ENCODE measurements at regions not wholly inside any gene's neighbourhood (a gene's known extent, or its start where the extent isn't known, plus 50 kb on each side); places are given as distances from the start of the nearest gene placed in this dataset.
"Not testable (repeated sequence)": the region's sequence is repeated elsewhere in the genome, so short reads cannot be mapped to it uniquely, and the experiment has no call there.

DNA sequence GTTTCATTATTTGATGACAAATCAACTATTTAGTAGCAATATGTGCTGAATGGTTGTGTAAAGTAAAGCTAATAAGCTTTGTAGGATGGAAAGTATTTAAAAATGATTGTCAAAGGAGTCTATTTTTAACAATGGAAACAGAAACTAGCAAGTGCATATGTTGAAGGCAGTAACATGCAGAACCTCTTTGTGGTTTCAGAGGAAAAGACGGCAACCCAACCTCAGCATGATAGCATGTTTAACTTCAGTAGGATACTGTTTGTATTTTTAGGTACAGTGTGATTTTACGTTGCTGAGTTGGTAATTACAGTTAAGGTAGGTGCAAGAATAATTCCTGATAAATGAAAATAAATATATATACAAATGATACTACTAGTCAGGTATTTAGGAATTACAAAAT lies 545.4 kb downstream of the CDY1 start:
- not testable (repeated sequence) for DNase-seq (ENCODE audit: low read depth, low spot score); H3K4me3 ChIP-seq (ENCODE audit: low read length)

DNA sequence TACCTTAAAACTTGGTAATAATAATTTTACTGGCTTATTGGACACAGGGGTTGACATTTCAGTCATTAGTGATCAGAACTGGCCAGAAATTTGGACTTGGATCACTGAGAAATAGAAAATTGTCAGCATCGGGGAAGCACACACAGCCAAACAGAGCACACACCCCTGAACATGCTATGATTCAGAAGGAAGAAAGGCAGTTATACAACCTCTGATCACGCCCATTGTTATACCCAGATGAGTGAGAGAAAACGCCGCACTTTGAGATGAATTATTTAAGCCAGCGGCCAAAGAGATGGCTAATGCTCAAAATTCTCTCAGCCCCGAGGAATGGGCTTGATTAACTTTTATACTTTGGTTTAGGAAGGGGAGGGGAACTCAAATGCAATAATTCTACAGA lies 557.4 kb downstream of the CDY1 start:
- H3K4me3 ChIP-seq (ENCODE audit: low read length); DNase-seq (ENCODE audit: low read depth, low spot score): not testable (repeated sequence)

DNA sequence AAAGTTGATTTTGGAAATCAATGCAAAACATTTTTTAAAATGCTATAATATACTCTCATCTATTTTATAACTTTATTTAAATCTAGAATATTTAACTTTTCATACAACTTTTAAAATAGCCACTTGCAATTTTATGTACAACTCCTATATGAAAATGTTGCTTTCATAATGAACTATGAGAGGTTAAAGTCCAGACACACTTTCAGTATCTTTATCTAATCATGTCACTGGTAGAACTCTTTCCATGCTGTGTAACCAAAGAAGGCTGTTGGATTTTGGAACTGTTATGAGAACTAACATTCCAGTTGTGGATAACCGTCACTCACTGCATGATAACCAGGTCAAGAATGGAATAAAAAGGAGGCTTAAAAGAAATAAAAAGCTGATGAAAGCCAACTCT lies 603.1 kb downstream of the CDY1 start:
- DNase-seq (ENCODE audit: low read depth, low spot score); H3K4me3 ChIP-seq (ENCODE audit: low read length): not testable (repeated sequence)

DNA sequence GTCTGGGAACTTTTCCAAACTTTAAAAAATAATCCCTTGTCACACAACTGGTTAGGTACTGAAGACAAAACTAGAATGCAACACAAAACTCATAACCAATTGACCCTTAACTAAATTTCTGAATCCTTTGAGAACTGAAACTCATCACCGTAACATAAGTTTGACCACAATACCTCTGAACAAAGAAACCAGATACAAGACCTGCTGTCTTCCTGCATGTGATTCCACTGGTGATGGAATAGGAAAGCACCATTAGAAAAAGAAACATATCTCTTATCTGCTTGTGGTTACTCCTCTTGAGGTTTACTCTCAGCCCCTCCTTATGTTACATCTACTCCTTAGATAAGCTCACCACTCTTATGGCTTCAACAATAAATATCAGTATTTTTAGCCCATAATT lies 603.6 kb downstream of the CDY1 start:
- not testable (repeated sequence) for DNase-seq (ENCODE audit: low read depth, low spot score)

DNA sequence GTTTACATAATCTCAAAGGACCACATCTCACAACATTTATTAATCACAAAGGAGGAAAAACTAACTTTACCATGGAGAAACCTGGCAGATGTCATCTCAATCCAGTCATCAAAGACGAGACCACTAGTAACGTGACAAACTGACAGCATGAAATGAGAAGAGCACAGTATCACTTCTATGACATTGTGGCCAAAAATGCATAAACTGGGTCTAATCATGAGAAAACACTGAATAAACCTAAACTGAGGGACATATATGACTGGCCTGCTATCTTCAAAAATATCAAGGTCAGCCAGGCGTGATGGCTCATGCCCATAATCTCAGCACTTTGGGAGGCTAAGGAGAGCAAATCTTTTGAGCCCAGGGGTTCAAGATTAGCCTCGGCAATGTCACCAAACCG lies 619.0 kb downstream of the CDY1 start:
- not testable (repeated sequence) for DNase-seq (ENCODE audit: low read depth, low spot score); H3K4me3 ChIP-seq (ENCODE audit: low read length)

More for the DNA sequence above, 603.6 kb downstream of the CDY1 start:
- not testable (repeated sequence) for H3K4me3 ChIP-seq (ENCODE audit: low read length)

DNA sequence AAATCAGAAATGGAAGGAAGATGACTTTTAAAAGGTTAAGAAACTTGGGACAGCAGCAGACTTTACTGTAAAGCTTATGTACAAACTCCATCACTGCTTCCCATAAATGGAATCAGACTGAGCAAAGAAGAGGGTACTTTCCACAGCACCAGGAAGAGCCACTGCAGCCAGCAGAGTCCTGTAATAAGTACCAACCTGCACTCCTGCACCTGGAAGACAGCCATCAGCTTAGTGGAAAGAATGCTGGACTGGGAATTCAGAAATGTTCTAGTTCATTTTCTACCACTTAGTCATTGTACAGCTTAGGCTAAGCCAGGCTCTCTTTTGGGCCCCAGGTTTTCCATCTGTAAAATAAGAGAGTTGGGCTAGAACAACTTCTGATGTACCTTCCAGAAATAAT lies 632.3 kb downstream of the CDY1 start:
- DNase-seq (ENCODE audit: low read depth, low spot score); H3K4me3 ChIP-seq (ENCODE audit: low read length): not testable (repeated sequence)

DNA sequence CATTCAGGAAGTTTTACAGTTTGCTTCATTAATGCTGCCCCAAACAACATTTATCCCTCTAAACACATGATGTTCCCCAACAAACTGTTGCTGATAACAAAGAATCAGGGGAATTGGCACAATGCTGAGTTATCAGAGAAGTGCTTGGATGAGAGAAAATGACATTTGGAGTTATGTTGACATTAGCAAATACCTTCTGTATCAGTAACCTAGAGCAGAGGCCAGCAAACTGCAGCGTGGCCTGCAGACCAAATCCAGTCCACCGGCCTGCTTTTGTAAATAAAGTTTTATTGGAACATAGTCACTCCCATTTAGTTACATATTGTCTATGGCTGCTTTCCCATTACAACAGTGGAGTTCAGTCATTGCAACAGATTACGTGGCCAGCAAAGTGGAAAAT lies 643.5 kb downstream of the CDY1 start:
- not testable (repeated sequence) for H3K4me3 ChIP-seq (ENCODE audit: low read length); DNase-seq (ENCODE audit: low read depth, low spot score)

DNA sequence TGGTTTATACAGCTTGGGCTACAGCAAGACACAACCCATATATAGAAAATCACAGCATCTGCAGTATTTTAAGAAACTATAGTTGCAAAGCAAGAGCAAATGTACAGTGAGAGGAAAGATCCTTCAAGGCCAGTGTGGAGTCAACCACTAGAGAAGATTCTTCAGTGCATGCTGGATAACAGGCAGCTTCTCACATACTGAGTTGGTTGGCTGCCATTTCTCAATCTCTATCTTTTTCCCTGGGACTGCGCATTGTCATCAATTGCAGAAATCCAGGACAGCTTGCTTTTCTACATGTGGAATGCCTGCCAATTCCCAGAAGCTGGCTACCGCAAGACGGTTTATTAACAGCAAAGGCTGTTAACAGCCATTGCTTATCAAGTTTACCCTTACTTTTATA lies 646.5 kb downstream of the CDY1 start:
- not testable (repeated sequence) for DNase-seq (ENCODE audit: low read depth, low spot score); H3K4me3 ChIP-seq (ENCODE audit: low read length)

DNA sequence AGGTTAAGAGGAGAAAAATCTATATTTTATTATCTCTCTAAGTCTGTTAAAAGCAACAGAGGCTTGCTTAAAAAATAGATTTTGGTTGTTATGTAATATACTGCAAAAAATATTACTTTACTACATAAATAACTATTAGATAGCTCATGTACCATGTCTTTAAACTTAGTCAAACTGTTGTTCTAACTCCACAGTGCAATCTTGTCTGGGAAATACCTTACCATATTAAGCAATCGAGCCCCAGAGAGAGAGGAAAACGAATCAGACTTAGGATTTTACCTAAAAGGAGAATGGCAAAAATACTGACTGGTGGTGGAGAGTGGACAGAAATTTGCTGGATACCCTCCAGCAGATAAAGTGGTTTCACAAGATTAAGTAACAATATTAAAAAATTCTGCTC lies 647.0 kb downstream of the CDY1 start:
- not testable (repeated sequence) for DNase-seq (ENCODE audit: low read depth, low spot score); H3K4me3 ChIP-seq (ENCODE audit: low read length)

DNA sequence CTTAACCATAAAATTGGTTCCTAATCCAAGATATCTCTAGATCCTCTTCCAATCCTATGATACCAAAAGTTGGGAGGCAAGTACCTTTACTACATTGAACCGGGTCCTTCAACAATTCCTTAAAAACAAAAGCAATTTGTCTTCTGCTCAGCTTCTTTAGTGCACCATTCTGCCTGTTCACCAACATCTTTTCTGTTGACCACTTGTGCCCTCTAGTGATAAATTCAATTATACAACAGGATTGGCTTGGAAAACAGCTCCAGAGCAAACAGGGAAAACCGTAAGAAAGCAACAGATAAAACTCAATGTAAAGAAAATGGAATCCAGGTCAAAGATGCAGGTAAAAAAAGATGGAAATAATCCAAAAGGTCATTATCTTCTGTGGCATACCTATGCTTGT lies 651.2 kb downstream of the CDY1 start:
- not testable (repeated sequence) for H3K4me3 ChIP-seq (ENCODE audit: low read length); DNase-seq (ENCODE audit: low read depth, low spot score)

DNA sequence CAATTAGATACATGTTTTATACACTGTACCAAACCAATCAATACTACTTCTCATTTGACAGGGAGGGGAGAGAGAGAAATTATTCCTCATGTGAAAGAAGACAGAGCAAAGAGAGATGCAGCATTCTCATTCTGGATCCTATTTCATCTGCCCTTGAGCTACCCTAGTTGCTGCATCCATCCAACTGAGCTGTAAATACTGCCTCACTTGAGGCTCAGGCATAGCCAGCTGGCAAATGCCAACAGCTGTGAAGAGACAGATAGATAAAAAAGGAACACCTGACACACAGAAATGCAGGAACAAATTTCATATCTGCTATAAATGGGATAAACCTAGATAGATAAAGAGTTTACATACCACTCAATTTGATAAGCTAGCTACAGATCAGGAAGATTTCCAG lies 684.1 kb downstream of the CDY1 start:
- not testable (repeated sequence) for DNase-seq (ENCODE audit: low read depth, low spot score); H3K4me3 ChIP-seq (ENCODE audit: low read length)

DNA sequence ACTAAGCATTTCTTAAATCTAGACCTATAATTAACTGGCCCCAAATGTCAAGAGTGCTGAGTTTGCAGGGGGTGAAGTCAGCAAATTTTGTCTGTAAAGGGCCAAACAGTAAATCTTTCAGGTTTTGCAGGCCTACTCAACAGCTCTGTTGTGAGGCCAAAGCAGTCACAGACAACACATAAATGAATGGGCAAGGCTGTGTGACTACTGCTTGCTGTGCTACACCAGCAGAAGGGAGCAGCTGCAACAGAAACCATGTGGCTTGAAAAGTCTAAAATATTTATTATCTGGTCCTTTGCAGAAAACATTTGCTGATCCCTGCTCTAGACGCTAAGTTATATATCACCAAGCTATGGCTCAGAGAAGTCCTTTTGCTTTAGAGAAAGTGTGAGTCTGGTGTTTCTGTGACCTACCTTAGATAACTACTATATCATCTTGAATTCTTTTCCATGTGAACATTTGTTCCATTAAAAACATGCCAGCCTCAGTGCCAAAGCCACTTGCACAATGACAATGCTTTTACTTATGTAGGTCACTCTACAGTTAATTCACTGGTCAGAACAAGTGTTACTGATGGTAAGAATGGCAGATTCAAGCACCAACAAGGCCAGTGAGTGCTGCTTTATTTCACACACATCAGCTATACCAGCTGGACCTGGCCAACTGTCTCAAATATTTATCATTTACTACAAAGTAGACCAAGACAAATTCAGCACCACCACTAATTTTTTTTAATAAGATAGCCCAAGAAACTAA lies 684.9 kb downstream of the CDY1 start:
- H3K4me3 ChIP-seq (ENCODE audit: low read length); DNase-seq (ENCODE audit: low read depth, low spot score): not testable (repeated sequence)

DNA sequence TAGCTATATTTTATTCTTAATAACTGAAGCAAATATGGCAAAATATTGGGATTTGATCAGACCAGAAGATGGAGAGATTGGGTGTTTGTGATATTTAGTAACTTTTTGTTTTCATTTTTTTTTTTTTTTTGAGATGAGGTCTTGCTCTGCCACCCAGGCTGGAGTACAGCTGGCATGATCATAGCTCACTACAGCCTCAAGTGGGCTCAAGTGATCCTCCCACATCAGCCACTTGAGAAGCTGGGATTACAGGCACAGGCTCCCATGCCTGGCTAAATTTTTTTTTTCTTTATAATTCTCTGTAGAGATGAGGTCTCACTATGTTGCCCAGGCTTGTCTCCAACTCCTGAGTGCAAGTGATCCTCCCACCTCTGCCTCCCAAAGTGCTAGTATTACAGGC lies 686.4 kb downstream of the CDY1 start:
- not testable (repeated sequence) for DNase-seq (ENCODE audit: low read depth, low spot score); H3K4me3 ChIP-seq (ENCODE audit: low read length)

DNA sequence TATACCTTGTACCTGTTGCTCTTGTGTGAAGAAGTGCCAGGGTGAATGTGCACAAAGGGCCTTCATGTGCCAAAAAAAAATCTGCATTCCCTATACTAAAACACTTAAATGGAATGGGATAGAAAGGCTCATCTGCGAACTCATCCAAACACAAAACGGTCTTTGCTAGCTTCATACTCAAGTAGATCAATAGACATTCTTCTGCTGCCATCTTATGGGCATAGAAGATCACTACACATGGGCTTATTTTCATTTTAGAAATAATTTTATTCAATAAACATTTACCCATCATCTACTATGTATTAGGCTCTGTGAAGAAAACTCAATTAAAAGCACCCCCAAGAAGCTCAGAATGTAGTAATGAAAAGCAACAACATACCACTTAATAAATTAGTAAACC lies 693.1 kb downstream of the CDY1 start:
- peak; percentile 9 for DNase-seq (ENCODE audit: low read depth, low spot score)
- H3K4me3 ChIP-seq (ENCODE audit: low read length): not testable (repeated sequence)

DNA sequence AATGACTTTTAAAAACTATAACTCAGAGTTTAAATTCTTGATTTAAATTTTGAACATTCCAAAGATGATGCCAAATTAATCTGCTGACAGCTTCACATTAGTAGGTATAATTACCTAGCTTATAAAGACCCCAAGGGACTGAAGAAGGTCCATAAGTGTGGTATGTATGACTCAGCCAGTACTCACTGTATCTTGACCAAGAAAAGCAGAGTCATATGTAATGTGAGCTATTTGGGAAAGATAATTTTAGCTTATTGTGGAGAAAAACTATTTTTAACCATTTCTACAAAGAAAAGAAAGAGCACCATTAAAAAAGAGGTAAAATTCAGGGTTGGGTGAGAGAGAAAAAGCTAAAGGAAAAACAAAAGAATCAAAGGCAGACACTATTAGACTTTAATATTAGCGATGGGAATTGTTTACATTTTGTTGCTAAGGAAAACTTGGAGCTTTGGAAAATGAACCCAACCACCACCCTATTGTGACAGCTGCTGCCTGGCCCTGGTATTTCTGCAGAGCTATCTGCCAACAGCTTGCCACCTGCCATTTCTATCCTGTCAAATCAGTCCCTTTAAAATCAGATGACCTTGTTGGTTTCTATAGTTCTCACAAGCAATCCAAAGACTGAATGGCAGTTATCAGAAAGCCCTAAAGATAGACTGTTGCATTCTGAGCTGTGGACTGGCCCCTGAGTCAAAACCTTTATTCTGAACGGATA lies 697.7 kb downstream of the CDY1 start:
- not testable (repeated sequence) for H3K4me3 ChIP-seq (ENCODE audit: low read length); DNase-seq (ENCODE audit: low read depth, low spot score)

DNA sequence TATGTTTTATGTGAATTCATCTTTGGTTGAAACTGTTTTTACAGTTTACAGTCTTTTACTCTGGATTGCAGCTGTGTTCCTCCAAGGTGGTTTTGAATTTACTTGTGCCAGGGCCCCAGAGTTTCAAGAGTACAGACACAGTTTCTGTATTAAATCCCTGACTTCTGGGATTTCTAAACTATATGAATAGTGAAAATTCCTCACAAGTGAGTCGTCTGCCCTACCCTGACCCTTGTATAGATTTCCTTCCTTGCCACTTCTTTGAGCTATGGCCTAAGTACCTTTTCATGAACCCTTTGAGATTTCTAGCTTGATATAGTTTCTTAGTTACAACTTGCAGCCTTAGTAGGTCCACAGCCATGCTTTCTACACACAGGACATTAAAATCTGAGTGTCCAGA lies 700.8 kb downstream of the CDY1 start:
- DNase-seq (ENCODE audit: low read depth, low spot score); H3K4me3 ChIP-seq (ENCODE audit: low read length): not testable (repeated sequence)

DNA sequence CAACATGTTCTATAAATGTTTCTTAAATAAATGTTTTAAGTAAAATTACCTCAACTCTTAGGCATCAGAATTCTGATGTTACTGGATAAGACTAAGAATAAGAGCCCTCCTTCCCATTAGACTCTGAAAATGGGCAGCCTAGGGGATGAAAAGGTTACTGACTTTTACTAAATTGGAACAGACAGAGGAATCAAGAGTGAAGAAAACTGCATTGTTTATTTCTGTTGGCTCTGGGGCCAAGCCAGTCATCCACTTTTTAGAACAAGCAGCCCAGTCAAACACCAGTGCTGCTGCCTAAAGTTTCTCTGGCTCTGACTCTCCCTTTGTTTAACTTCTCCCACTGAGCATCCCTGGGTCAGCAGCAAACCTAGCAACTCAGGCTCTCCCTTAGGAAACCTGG lies 731.0 kb downstream of the CDY1 start:
- DNase-seq (ENCODE audit: low read depth, low spot score); H3K4me3 ChIP-seq (ENCODE audit: low read length): not testable (repeated sequence)

DNA sequence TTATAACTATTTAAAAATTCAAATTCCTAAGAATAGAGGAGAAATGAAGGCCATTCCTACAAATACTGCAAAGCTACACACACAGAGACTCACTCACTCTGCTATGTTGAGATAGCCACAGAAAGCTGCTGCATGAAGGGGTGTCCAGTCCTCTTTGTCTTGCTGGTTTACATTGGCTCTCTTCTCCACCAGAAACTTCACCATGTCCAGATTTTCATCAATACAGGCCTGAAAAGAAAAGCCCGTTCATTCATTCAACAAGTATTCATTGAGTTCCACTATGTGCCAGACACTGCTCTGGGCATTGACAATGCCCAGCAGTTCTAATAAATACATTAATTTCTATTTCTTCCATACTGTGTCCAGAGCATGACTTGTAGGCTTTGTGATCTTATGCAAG lies 732.3 kb downstream of the CDY1 start:
- DNase-seq (ENCODE audit: low read depth, low spot score): no peak
- H3K4me3 ChIP-seq (ENCODE audit: low read length): no peak overlapping the region

DNA sequence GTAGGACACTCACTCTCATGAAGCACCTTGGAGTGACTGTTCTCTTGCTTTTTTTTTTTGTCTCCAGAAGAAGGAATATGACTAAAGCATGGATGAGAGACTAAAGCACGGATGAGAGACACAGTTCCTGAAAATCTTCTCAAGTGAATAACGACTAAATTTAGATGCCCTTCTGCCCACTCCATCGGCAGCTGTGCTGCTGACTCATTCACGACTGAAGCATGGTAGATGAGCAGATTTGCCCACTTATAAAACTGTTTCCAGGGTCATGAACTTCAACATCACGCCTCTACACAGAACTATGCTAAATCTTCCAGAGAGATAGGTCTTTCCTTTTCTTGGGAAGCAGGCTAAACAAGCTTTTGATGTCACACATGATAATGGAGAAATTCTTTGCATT lies 738.0 kb downstream of the CDY1 start:
- DNase-seq (ENCODE audit: low read depth, low spot score); H3K4me3 ChIP-seq (ENCODE audit: low read length): not testable (repeated sequence)

DNA sequence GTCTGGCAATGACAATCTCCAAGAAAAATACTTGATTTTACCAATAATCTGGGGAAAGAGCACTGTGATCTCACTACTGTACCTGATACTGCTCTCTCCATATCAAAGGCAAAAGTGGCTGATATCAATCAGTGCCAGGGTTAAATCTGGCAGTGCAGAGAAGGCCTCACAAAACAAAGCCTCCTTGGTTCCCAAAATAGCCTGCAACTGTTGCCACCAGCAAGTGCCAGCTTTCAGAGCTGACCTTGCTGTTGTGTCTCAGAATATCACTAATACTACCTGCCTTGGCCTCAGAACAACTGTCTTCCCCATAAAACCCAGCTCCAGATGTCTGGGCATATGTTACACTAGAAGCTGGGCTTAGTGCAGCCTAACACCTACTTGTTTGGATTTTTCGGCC lies 738.6 kb downstream of the CDY1 start:
- H3K4me3 ChIP-seq (ENCODE audit: low read length); DNase-seq (ENCODE audit: low read depth, low spot score): not testable (repeated sequence)

DNA sequence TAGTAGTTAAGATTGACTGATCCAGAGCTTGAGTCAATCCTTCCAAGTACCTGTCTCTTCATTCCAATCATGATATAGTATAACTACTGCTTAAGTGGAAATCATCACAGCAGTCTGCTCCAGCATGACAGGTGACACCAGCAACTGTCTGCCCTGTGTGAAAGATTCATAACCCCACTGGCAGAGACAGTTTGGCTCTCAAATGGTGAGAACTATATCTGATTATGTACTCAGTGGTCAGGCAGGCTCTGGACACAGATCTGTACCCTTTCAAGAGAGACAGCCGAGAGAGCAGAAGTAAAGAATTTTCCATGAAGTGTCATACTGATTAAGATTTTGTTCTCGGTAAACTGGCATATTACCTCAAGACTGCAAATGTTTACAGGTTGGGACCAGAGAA lies 741.5 kb downstream of the CDY1 start:
- H3K4me3 ChIP-seq (ENCODE audit: low read length); DNase-seq (ENCODE audit: low read depth, low spot score): not testable (repeated sequence)

Measured in Jurkat, Clone E6-1 (cell line).